GM12801 (cell line): ENCODE measurements at regions not wholly inside any gene's neighbourhood (a gene's known extent, or its start where the extent isn't known, plus 50 kb on each side); places are given as distances from the start of the nearest gene placed in this dataset.

Experiments
- TF ChIP-seq, protein P1 (sequence below): IDR thresholded peaks from one replicate; pipeline ENCODE4 v1.5.1; 2011; ENCODE audit warnings: control low read depth; ENCODE audit not compliant: insufficient read length; ENCODE audit errors: extremely low read depth

GRCh38 chr6:138664745-138665144 is 108.8 kb upstream of the CCDC28A start:
- TF ChIP-seq, protein P1, sequence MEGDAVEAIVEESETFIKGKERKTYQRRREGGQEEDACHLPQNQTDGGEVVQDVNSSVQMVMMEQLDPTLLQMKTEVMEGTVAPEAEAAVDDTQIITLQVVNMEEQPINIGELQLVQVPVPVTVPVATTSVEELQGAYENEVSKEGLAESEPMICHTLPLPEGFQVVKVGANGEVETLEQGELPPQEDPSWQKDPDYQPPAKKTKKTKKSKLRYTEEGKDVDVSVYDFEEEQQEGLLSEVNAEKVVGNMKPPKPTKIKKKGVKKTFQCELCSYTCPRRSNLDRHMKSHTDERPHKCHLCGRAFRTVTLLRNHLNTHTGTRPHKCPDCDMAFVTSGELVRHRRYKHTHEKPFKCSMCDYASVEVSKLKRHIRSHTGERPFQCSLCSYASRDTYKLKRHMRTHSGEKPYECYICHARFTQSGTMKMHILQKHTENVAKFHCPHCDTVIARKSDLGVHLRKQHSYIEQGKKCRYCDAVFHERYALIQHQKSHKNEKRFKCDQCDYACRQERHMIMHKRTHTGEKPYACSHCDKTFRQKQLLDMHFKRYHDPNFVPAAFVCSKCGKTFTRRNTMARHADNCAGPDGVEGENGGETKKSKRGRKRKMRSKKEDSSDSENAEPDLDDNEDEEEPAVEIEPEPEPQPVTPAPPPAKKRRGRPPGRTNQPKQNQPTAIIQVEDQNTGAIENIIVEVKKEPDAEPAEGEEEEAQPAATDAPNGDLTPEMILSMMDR: no peak

DNA sequence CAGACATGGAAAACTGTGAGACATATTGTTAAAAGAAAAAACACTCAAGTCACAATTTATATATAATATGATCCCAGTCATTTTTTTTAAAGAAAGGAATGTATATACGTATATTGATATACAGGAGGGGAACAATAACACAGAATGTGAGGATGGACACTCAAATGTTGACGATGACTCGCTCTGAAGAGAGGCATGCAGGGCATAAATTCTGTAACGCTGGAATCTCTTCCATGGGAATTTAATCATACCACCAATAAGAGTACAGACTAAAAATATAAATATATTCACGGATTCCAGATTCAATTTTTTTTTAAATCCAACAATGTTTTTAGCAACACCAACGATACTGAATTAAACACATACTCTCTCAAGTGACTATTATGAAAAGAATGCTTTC is 106.9 kb upstream of the CCDC28A start:
- TF ChIP-seq, protein P1: no peak

DNA sequence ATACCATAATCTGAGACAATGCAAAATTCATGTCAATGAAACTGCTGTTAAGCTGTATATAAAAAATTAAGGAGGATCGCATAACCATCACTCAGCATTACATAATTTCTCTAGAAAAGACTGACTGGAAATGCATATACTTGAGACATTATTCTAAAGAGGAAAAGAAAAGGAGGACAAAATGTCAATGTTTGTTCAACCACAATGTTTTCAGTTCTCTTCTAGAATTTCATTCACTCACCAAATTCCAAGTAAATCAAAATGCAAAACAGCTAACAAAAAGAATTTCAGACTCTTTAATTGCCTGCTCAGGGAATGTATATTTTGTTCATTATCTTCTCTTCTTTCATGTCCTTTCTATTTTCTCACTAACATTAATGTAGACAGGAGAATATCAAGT is 106.2 kb upstream of the CCDC28A start:
- TF ChIP-seq, protein P1: no peak

DNA sequence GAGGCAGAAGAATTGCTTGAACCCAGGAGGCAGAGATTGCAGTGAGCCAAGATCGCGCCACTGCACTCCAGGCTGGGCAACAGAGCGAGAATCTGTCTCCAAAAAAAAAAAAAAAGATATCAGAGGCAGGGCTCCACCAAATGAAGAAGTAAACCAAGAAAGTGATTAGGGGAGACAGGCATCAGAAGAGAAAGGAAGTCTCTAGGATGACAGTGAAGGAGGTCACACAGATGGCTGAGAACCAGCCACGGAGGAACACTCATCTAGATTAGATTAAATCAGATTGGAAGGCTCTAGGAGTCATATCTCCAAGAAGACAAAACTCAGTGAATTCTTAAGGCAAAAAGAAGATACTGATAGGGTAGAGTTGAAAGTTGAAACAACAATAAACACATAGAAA is 102.2 kb upstream of the CCDC28A start:
- TF ChIP-seq, protein P1: no peak

DNA sequence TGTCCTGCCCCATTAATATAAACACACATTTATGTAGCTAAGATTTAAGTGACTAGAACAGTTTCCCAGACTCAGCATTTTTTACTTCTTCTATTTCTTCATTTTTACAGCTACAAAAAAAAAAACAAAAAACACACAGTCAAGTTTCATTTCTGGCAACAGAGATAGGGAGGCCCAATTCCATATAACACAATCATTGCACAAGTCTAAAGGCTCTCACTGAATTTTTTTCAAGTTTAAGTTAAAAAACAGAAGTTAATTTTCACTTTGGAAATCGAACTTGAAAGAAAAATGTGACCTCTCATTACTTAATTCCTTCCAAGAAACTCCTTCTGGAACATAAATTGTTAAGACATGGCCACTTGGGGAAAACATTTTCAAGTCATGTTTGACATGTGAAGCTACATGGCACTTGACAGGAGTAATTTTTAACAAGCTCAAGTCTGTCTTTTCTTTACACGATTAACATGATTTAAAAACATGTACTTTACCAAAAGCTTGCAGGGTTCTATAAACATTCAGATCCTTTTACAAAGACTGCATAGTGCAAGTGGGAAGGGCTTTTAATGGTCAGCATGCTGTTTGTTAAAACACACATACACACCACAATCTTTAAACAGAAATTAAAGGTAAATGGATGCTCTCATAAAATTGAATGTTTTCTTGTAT is 100.1 kb upstream of the CCDC28A start:
- TF ChIP-seq, protein P1: no peak

- TF ChIP-seq, protein P1: no peak
These were observed 96.0 kb upstream of the CCDC28A start for GRCh38 chr6:138677538-138677937.

GRCh38 chr6:138678168-138678567 is 95.4 kb upstream of the CCDC28A start:
- TF ChIP-seq, protein P1: no peak
